CD14-positive monocyte (primary cell): ENCODE measurements at regions not wholly inside any gene's neighbourhood (a gene's known extent, or its start where the extent isn't known, plus 50 kb on each side); places are given as distances from the start of the nearest gene placed in this dataset.
A peak's percentile ranks its signal among the peaks of the same experiment; 100 is the strongest.

Experiments
- DNase-seq, 3 donors: peaks; one replicate each; pipeline ENCODE4 v3.0.0-alpha.2; 2011 to 2022
- H2AFZ ChIP-seq: 2 replicates; pipeline ENCODE4 v1.6.0; 2012; ENCODE audit warnings: mild to moderate bottlenecking, low read depth, low read length, inconsistent platforms; ENCODE audit not compliant: insufficient read depth, poor library complexity, severe bottlenecking
- H3K27ac ChIP-seq, 2 donors: 1 replicate in 1 of 2; 2 replicates in 1 of 2; pipeline ENCODE4 v1.5.1; 2012 to 2013; ENCODE audit warnings: low read length in 2 of 2, control low read depth in 1 of 2, inconsistent platforms in 1 of 2, low read depth in 1 of 2, mild to moderate bottlenecking in 1 of 2
- H3K27me3 ChIP-seq, 2 donors: one replicate each; pipeline versions ENCODE4 v1.6.0 to v1.6.1; 2011 to 2013; ENCODE audit warnings: low read length in 2 of 2; ENCODE audit not compliant: control insufficient read depth in 2 of 2, insufficient read depth in 2 of 2
- H3K36me3 ChIP-seq, 2 donors: replicated peaks in 1 of 2; 1 replicate in 1 of 2; 2 replicates in 1 of 2; pipeline versions ENCODE4 v1.5.1 to v1.6.1; 2012 to 2013; ENCODE audit warnings: low read length in 2 of 2, control low read depth in 1 of 2, inconsistent platforms in 1 of 2, mild to moderate bottlenecking in 1 of 2; ENCODE audit not compliant: insufficient read depth in 2 of 2, control insufficient read depth in 1 of 2
- H3K4me1 ChIP-seq, 2 donors: 1 replicate in 1 of 2; 2 replicates in 1 of 2; pipeline versions ENCODE4 v1.5.1 to v1.6.1; 2012 to 2013; ENCODE audit warnings: low read length in 2 of 2, control low read depth in 1 of 2, inconsistent platforms in 1 of 2, mild to moderate bottlenecking in 1 of 2, moderate library complexity in 1 of 2; ENCODE audit not compliant: insufficient read depth in 2 of 2, control insufficient read depth in 1 of 2
- H3K4me2 ChIP-seq: replicated peaks from 2 replicates; pipeline ENCODE3; 2012; ENCODE audit warnings: low read length, moderate library complexity, mild to moderate bottlenecking; ENCODE audit not compliant: poor library complexity, severe bottlenecking; ENCODE audit errors: extremely low read depth
- H3K4me3 ChIP-seq, 3 experiments: fragments of 200-600 bp in 1 of 3; sonication (generic) in 1 of 3; replicated peaks in 1 of 3; 1 replicate in 2 of 3; 2 replicates in 1 of 3; pipeline ENCODE4 v1.5.1; 2011 to 2013; ENCODE audit warnings: low read length in 3 of 3, mild to moderate bottlenecking in 3 of 3, control low read depth in 2 of 3, low read depth in 2 of 3, inconsistent platforms in 1 of 3, moderate library complexity in 1 of 3
- H3K79me2 ChIP-seq: 2 replicates; pipeline ENCODE4 v1.6.0; 2012; ENCODE audit warnings: mild to moderate bottlenecking, control low read depth, inconsistent platforms, low read length, moderate library complexity; ENCODE audit not compliant: insufficient read depth
- H3K9ac ChIP-seq: 2 replicates; pipeline ENCODE4 v1.6.0; 2017; ENCODE audit warnings: low read length, mild to moderate bottlenecking; ENCODE audit not compliant: insufficient read depth, poor library complexity, severe bottlenecking
- H3K9me3 ChIP-seq, 2 donors: replicated peaks in 1 of 2; 1 replicate in 1 of 2; 2 replicates in 1 of 2; pipeline versions ENCODE4 v1.5.1 to v1.6.1; 2012 to 2013; ENCODE audit warnings: low read length in 2 of 2, control low read depth in 1 of 2; ENCODE audit not compliant: control insufficient read depth in 1 of 2, insufficient read depth in 1 of 2
- H4K20me1 ChIP-seq: 2 replicates; pipeline ENCODE4 v1.6.0; 2012; ENCODE audit warnings: mild to moderate bottlenecking, low read length, control low read depth, moderate library complexity; ENCODE audit not compliant: insufficient read depth
- H3K27ac Mint-ChIP-seq, 7 donors: one replicate each; pipeline ENCODE4 v1.8.0; 2020; ENCODE audit warnings: mild to moderate bottlenecking in 7 of 7, mixed read lengths in 7 of 7, moderate library complexity in 6 of 7, inconsistent platforms in 2 of 7
- H3K27me3 Mint-ChIP-seq, 3 donors: one replicate each; pipeline ENCODE4 v1.8.0; 2021 to 2022; ENCODE audit warnings: low read depth in 3 of 3, mild to moderate bottlenecking in 3 of 3, mixed read lengths in 3 of 3, moderate library complexity in 3 of 3, inconsistent platforms in 1 of 3
- H3K36me3 Mint-ChIP-seq, 2 donors: one replicate each; pipeline ENCODE4 v1.8.0; 2020; ENCODE audit warnings: mixed read lengths in 2 of 2, inconsistent platforms in 1 of 2, mild to moderate bottlenecking in 1 of 2
- H3K4me1 Mint-ChIP-seq: one replicate; pipeline ENCODE4 v1.8.0; 2020; ENCODE audit warnings: mild to moderate bottlenecking, mixed read lengths
- H3K4me3 Mint-ChIP-seq, 2 donors: one replicate each; pipeline ENCODE4 v1.8.0; 2020; ENCODE audit warnings: mild to moderate bottlenecking in 2 of 2, mixed read lengths in 2 of 2, moderate library complexity in 1 of 2
- H3K9me3 Mint-ChIP-seq, 7 donors: one replicate each; pipeline ENCODE4 v1.8.0; 2020 to 2022; ENCODE audit warnings: mixed read lengths in 7 of 7, mild to moderate bottlenecking in 6 of 7, moderate library complexity in 6 of 7, inconsistent platforms in 2 of 7
- WGBS: methylation state at CpG from one replicate; pipeline ENCODE4 v1.1.5; 2013; ENCODE audit warnings: missing lambda C conversion rate; ENCODE audit not compliant: insufficient coverage; 5-methylcytosine and 5-hydroxymethylcytosine counted together
- intact Hi-C, 2 donors: fragments of 100-400 bp; cut with micrococcal nuclease; formaldehyde crosslinking; loops; one replicate each; pipeline versions ENCODE4 v1.15.0 to v1.15.1; 2023
- TF ChIP-seq, protein P1 (sequence below): fragments of 200-600 bp; IDR thresholded peaks from one replicate; pipeline ENCODE4 v1.8.0; 2022; ENCODE audit warnings: antibody characterized with exemption, mild to moderate bottlenecking

DNA sequence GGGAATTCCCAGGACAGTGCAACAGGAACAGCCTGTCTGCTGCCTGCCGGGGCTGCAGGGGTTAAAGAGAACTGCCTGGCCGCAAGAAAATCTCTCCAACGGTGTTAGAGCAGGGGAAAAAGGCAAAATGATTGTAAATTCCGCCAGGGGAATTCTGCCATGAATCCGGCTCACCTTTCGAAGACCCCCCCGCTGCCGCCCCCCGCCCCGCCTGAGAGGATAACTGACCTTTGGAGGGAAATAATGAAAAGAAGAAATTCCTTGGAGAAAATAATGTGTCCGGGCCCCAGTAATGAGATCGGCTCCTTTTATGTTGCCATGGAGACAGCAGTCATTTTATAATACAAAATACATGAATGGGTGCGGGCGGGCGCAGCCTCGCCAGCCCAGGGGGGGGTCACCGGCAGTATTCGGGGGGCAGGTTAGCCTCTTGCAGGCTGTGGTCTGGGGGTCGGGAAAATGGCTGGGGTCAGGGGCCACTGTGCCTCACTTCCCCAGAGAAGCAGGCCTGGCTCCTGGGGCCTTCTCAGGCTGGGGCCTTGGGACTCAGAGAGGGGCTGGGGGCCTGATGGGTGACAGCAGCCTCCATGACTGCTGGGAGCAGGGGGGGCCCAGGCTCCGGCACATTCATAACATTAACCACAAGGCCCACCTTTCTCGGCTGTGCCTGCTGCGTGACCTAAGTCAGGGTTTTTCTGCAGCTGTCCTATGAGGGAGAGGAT lies 228.1 kb downstream of the MN1 start:
- Histone ChIP-seq H3K27ac (no peak overlapping the region), H3K36me3 (no peaks in the 10 kb centered on the region), H4K20me1 (no peaks in the 10 kb centered on the region), H3K4me1 (peaks cover 0 to 4% of the 10 kb centered on the region in 2 donors), H3K4me3 (no peak overlapping the region), H2AFZ (no peak overlapping the region), H3K9ac (peak overlapping the region; percentile 1), H3K27me3 (no peaks in the 10 kb centered on the region), H3K4me2 (no peak overlapping the region), H3K9me3 (peaks cover 0 to 6% of the 10 kb centered on the region in 2 donors), H3K79me2 (no peaks in the 10 kb centered on the region)
- Mint-ChIP-seq H3K27me3 (peaks cover 8 to 14% (median 11%) of the 10 kb centered on the region in 3 donors), H3K27ac (no peak overlapping the region), H3K4me1 (peaks cover 14% of the 10 kb centered on the region), H3K36me3 (peaks cover 0 to 2% of the 10 kb centered on the region in 2 donors), H3K9me3 (peaks cover 3 to 6% (median 5%) of the 10 kb centered on the region in 7 donors), H3K4me3 (peak overlapping the region in 1 of 2 donors; percentile 46)
- DNase-seq: no peak
- intact Hi-C loops: no loop called here
- WGBS: 7% methylated on average over 7 of the region's 22 CpGs
- TF ChIP-seq, protein P1, sequence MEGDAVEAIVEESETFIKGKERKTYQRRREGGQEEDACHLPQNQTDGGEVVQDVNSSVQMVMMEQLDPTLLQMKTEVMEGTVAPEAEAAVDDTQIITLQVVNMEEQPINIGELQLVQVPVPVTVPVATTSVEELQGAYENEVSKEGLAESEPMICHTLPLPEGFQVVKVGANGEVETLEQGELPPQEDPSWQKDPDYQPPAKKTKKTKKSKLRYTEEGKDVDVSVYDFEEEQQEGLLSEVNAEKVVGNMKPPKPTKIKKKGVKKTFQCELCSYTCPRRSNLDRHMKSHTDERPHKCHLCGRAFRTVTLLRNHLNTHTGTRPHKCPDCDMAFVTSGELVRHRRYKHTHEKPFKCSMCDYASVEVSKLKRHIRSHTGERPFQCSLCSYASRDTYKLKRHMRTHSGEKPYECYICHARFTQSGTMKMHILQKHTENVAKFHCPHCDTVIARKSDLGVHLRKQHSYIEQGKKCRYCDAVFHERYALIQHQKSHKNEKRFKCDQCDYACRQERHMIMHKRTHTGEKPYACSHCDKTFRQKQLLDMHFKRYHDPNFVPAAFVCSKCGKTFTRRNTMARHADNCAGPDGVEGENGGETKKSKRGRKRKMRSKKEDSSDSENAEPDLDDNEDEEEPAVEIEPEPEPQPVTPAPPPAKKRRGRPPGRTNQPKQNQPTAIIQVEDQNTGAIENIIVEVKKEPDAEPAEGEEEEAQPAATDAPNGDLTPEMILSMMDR: no peak

- no peak overlapping the region for H3K27ac Mint-ChIP-seq
- H3K4me3 ChIP-seq: no peak overlapping the region
- TF ChIP-seq, protein P1: no peak
- DNase-seq: no peak
- no peaks in the 10 kb centered on the region for H3K27me3 ChIP-seq
- no peak overlapping the region for H3K4me3 Mint-ChIP-seq
- no peaks in the 10 kb centered on the region for H3K79me2 ChIP-seq
- peak overlapping the region; percentile 1 for H3K9ac ChIP-seq
- no peak overlapping the region for H2AFZ ChIP-seq
- peaks cover 8 to 14% (median 11%) of the 10 kb centered on the region in 3 donors for H3K27me3 Mint-ChIP-seq
- H3K36me3 ChIP-seq: no peaks in the 10 kb centered on the region
- H3K27ac ChIP-seq: no peak overlapping the region
- intact Hi-C loops: no loop called here
- 46% methylated on average over 5 of the region's 7 CpGs for WGBS
- peaks cover 0 to 4% of the 10 kb centered on the region in 2 donors for H3K4me1 ChIP-seq
- H3K36me3 Mint-ChIP-seq: peaks cover 0 to 2% of the 10 kb centered on the region in 2 donors
- peaks cover 14% of the 10 kb centered on the region for H3K4me1 Mint-ChIP-seq
- H3K4me2 ChIP-seq: no peak overlapping the region
- no peaks in the 10 kb centered on the region for H4K20me1 ChIP-seq
- peaks cover 3 to 6% (median 5%) of the 10 kb centered on the region in 7 donors for H3K9me3 Mint-ChIP-seq
- H3K9me3 ChIP-seq: peaks cover 0 to 6% of the 10 kb centered on the region in 2 donors
Observed at GRCh38 chr22:27574002-27574366, 227.6 kb downstream of the MN1 start.
